Kidney (tissue), 13 donors: ENCODE measurements at regions not wholly inside any gene's neighbourhood (a gene's known extent, or its start where the extent isn't known, plus 50 kb on each side); places are given as distances from the start of the nearest gene placed in this dataset.

Experiments
- DNase-seq, 5 donors: peaks; one replicate each; pipeline ENCODE4 v3.0.0-alpha.2; 2013 to 2020
- FAIRE-seq: peaks from 2 replicates; lab custom pipeline; 2012; peaks lifted over from hg19 to GRCh38; lab: Jason Lieb, UNC
- H3K27ac ChIP-seq, 2 donors: one replicate each; pipeline ENCODE4 v1.7.0; 2013; ENCODE audit warnings: low read depth in 2 of 2, low read length in 2 of 2, inconsistent platforms in 1 of 2
- H3K27me3 ChIP-seq: one replicate; pipeline ENCODE4 v1.7.1; 2013; ENCODE audit warnings: low read length, inconsistent platforms; ENCODE audit not compliant: control insufficient read depth, insufficient read depth
- H3K36me3 ChIP-seq, 3 donors: one replicate each; pipeline versions ENCODE4 v1.7.0 to v1.7.1; 2013; ENCODE audit warnings: low read length in 3 of 3, control low read depth in 1 of 3, inconsistent platforms in 1 of 3; ENCODE audit not compliant: insufficient read depth in 3 of 3, control insufficient read depth in 2 of 3
- H3K4me1 ChIP-seq, 3 donors: one replicate each; pipeline versions ENCODE4 v1.7.0 to v1.7.1; 2013; ENCODE audit warnings: low read length in 3 of 3, inconsistent platforms in 1 of 3, low read depth in 1 of 3; ENCODE audit not compliant: control insufficient read depth in 2 of 3, insufficient read depth in 2 of 3
- H3K4me3 ChIP-seq, 3 donors: one replicate each; pipeline versions ENCODE4 v1.7.0 to v1.8.1; 2013; ENCODE audit warnings: low read length in 3 of 3, control low read depth in 1 of 3, inconsistent platforms in 1 of 3
- H3K9ac ChIP-seq, 3 donors: one replicate each; pipeline versions ENCODE4 v1.7.0 to v1.7.1; 2013; ENCODE audit warnings: low read length in 3 of 3, control low read depth in 1 of 3, inconsistent platforms in 1 of 3
- H3K9me3 ChIP-seq, 3 donors: one replicate each; pipeline versions ENCODE4 v1.7.0 to v1.7.1; 2013; ENCODE audit warnings: low read length in 3 of 3, control low read depth in 1 of 3, inconsistent platforms in 1 of 3; ENCODE audit not compliant: control insufficient read depth in 2 of 3, insufficient read depth in 1 of 3
- intact Hi-C: fragments of 100-400 bp; cut with DNase I; formaldehyde crosslinking; loops from one replicate; pipeline ENCODE4 v1.11.1; 2022
- TF ChIP-seq, protein P1 (sequence below): IDR thresholded peaks from 3 replicates; pipeline ENCODE4 v1.5.1; 2012; ENCODE audit warnings: mild to moderate bottlenecking, moderate library complexity, borderline replicate concordance; ENCODE audit not compliant: insufficient read depth; ENCODE audit errors: extremely low read depth
- donor health status: control.
- donor health status: control.
- donor health status: control.
- donor health status: control.
- donor health status: control.
- donor health status: DM: yes; HTN: yes; CAD: no.
- donor health status: Normal renal cell carcinoma (clear cell type).

GRCh38 chr14:21723431-21724045, 49.9 kb upstream of the OR4E1 start:
- Histone ChIP-seq H3K27ac (no peak overlapping the region), H3K27me3 (no peaks in the 10 kb centered on the region), H3K4me3 (no peak overlapping the region), H3K36me3 (no peaks in the 10 kb centered on the region), H3K9ac (no peak overlapping the region), H3K9me3 (no peaks in the 10 kb centered on the region), H3K4me1 (no peaks in the 10 kb centered on the region)
- FAIRE-seq (no peak), DNase-seq (peak in 4 of 5 donors; percentile 23 to 48 (median 34))
- TF ChIP-seq, protein P1, sequence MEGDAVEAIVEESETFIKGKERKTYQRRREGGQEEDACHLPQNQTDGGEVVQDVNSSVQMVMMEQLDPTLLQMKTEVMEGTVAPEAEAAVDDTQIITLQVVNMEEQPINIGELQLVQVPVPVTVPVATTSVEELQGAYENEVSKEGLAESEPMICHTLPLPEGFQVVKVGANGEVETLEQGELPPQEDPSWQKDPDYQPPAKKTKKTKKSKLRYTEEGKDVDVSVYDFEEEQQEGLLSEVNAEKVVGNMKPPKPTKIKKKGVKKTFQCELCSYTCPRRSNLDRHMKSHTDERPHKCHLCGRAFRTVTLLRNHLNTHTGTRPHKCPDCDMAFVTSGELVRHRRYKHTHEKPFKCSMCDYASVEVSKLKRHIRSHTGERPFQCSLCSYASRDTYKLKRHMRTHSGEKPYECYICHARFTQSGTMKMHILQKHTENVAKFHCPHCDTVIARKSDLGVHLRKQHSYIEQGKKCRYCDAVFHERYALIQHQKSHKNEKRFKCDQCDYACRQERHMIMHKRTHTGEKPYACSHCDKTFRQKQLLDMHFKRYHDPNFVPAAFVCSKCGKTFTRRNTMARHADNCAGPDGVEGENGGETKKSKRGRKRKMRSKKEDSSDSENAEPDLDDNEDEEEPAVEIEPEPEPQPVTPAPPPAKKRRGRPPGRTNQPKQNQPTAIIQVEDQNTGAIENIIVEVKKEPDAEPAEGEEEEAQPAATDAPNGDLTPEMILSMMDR: no peak
- intact Hi-C loops: no loop called here
